Endothelial cell of umbilical vein (primary cell): ENCODE measurements at regions not wholly inside any gene's neighbourhood (a gene's known extent, or its start where the extent isn't known, plus 50 kb on each side); places are given as distances from the start of the nearest gene placed in this dataset.

Experiments used
- CTCF ChIP-seq, 2 donors: IDR thresholded peaks; 1 replicate in 1 of 2; 2 replicates in 1 of 2; pipeline ENCODE4 v1.5.1; 2011; ENCODE audit warnings: low read length in 2 of 2, mild to moderate bottlenecking in 2 of 2, moderate library complexity in 2 of 2, control low read depth in 1 of 2, inconsistent platforms in 1 of 2, low read depth in 1 of 2; ENCODE audit not compliant: insufficient read depth in 1 of 2; ENCODE audit errors: extremely low read depth in 1 of 2
- GATA2 ChIP-seq: IDR thresholded peaks from 2 replicates; pipeline ENCODE4 v1.7.0; 2011; ENCODE audit warnings: low read depth, mild to moderate bottlenecking, moderate library complexity, mixed read lengths, low read length; ENCODE audit not compliant: insufficient read length, insufficient read depth
- JUN ChIP-seq: IDR thresholded peaks from 2 replicates; pipeline ENCODE4 v1.6.1; 2011; ENCODE audit warnings: borderline replicate concordance, low read depth; ENCODE audit not compliant: insufficient read length, insufficient read depth
- POLR2A ChIP-seq: IDR thresholded peaks from 2 replicates; pipeline ENCODE4 v1.6.1; 2012; ENCODE audit warnings: low read depth, mild to moderate bottlenecking, control low read depth, low read length
- POLR2AphosphoS5 ChIP-seq: IDR thresholded peaks from 2 replicates; pipeline ENCODE4 v1.6.1; 2012; ENCODE audit warnings: low read depth, mild to moderate bottlenecking, control low read depth, low read length, moderate library complexity; ENCODE audit not compliant: insufficient read depth
- TF ChIP-seq, protein P1 (sequence below): IDR thresholded peaks from 2 replicates; pipeline ENCODE4 v1.6.1; 2011; ENCODE audit not compliant: insufficient read depth, insufficient read length

- TF ChIP-seq CTCF (IDR thresholded peaks at IDR 0.05; ENCODE audit: extremely low read depth in 1 of 2, insufficient read depth in 1 of 2, low read depth in 1 of 2, low read length in 2 of 2) (no peak), JUN (no peak), POLR2A (no peak), GATA2 (no peak), POLR2AphosphoS5 (no peak)
- TF ChIP-seq, protein P1, sequence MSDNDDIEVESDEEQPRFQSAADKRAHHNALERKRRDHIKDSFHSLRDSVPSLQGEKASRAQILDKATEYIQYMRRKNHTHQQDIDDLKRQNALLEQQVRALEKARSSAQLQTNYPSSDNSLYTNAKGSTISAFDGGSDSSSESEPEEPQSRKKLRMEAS: no peak
Observed at GRCh38 chr10:55232553-55232952, 431.5 kb upstream of the PCDH15 start.
